GM12891 (cell line): ENCODE measurements at regions not wholly inside any gene's neighbourhood (a gene's known extent, or its start where the extent isn't known, plus 50 kb on each side); places are given as distances from the start of the nearest gene placed in this dataset.

Source experiments
- DNase-seq: peaks from one replicate; pipeline ENCODE4 v3.0.0; 2011; ENCODE audit warnings: low spot score; ENCODE audit not compliant: insufficient read length
- FAIRE-seq: peaks from 2 replicates; lab custom pipeline; 2011; peaks lifted over from hg19 to GRCh38; lab: Jason Lieb, UNC
- PAX5 ChIP-seq: IDR thresholded peaks from 2 replicates; pipeline ENCODE4 v1.6.1; 2011; ENCODE audit warnings: low read length, moderate library complexity, mild to moderate bottlenecking; ENCODE audit not compliant: insufficient read depth, severe bottlenecking
- POLR2A ChIP-seq: IDR thresholded peaks from 2 replicates; pipeline ENCODE4 v1.6.1; 2011; ENCODE audit warnings: low read depth, low read length, control low read depth
- POLR2AphosphoS5 ChIP-seq: IDR thresholded peaks from 2 replicates; pipeline ENCODE4 v1.6.1; 2011; ENCODE audit warnings: low read depth, low read length, control low read depth
- POU2F2 ChIP-seq: IDR thresholded peaks from 2 replicates; pipeline ENCODE4 v1.6.1; 2011; ENCODE audit warnings: low read depth, mild to moderate bottlenecking, control low read depth, low read length, moderate library complexity
- SPI1 ChIP-seq: IDR thresholded peaks from 2 replicates; pipeline ENCODE4 v1.6.1; 2011; ENCODE audit warnings: low read depth, low read length, control low read depth
- TAF1 ChIP-seq: IDR thresholded peaks from 2 replicates; pipeline ENCODE4 v1.6.1; 2011; ENCODE audit warnings: low read depth, low read length, control low read depth

GRCh38 chr18:43651057-43651456 is 373.8 kb upstream of the SYT4 start:
- no peak for FAIRE-seq
- no peak for DNase-seq
- TF ChIP-seq SPI1 (no peak), TAF1 (no peak)

- DNase-seq (no peak), FAIRE-seq (no peak)
- no peak for TF ChIP-seq TAF1
- no peak for TF ChIP-seq POLR2AphosphoS5
- no peak for TF ChIP-seq POU2F2
- no peak for TF ChIP-seq SPI1
- no peak for TF ChIP-seq PAX5
- no peak for TF ChIP-seq POLR2A
Measured at GRCh38 chr18:43656547-43656946, 379.3 kb upstream of the SYT4 start.

- DNase-seq (no peak), FAIRE-seq (peak; percentile 69)
- TF ChIP-seq SPI1 (no peak), TAF1 (no peak), POLR2AphosphoS5 (no peak), PAX5 (no peak), POU2F2 (no peak), POLR2A (no peak)
Measured at GRCh38 chr18:43661570-43661969, 384.3 kb upstream of the SYT4 start.

GRCh38 chr18:43662657-43663056 is 385.4 kb upstream of the SYT4 start:
- TF ChIP-seq POU2F2 (no peak), POLR2AphosphoS5 (no peak), SPI1 (no peak), TAF1 (no peak), PAX5 (no peak), POLR2A (no peak)
- no peak for DNase-seq
- FAIRE-seq: no peak

- TF ChIP-seq POLR2AphosphoS5 (no peak), SPI1 (no peak), POLR2A (no peak), POU2F2 (no peak), TAF1 (no peak), PAX5 (no peak)
- FAIRE-seq (no peak), DNase-seq (no peak)
Measured at GRCh38 chr18:43663159-43663558, 385.9 kb upstream of the SYT4 start.

- DNase-seq: no peak
- no peak for FAIRE-seq
- TF ChIP-seq POLR2AphosphoS5: no peak
- no peak for TF ChIP-seq PAX5
- TF ChIP-seq TAF1: no peak
Measured at GRCh38 chr18:43664487-43665008, 387.3 kb upstream of the SYT4 start.

- DNase-seq: no peak
- TF ChIP-seq POU2F2: no peak
- no peak for FAIRE-seq
Measured at GRCh38 chr18:43665105-43665788, 388.0 kb upstream of the SYT4 start.

DNA sequence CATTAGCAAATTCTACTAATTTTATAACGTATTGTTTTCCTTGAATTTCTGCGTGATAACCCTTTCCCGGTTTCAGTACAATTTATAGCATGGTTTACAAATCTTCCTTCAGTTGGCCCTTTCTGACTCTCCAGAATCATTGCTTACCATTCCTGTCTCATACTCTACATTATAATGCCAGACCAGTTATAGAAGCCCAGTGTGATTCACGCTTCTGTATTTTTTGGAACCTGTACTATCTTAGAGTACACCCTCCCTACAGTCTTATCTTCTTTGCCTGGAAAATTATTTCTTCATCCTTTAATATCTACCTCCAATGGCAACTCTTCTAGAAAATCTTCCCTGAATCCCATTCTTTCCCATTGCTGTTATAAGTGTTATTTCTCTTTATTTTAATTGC is 391.6 kb upstream of the SYT4 start:
- TF ChIP-seq POLR2AphosphoS5 (no peak), PAX5 (no peak), TAF1 (no peak), POU2F2 (no peak), SPI1 (no peak), POLR2A (no peak)
- DNase-seq (no peak), FAIRE-seq (no peak)

DNA sequence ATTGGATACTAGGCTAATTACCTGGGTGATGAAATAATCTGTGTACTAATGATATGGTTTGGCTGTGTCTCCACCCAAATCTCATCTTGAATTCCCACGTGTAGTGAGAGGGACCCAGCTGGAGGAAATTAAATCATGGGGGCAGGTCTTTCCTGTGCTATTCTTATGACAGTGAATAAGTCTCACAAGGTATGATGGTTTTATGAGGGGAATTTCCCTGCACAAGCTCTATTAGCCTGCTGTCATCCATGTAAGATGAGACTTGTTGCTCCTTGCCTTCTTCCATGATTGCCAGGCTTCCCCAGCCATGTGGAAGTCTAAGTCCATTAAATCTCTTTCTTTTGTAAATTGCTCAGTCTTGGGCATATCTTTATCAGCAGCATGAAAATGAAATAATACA is 394.1 kb upstream of the SYT4 start:
- no peak for TF ChIP-seq POLR2A
- TF ChIP-seq PAX5: no peak
- no peak for TF ChIP-seq TAF1
- no peak for TF ChIP-seq POLR2AphosphoS5
- DNase-seq: no peak
- FAIRE-seq: no peak

- FAIRE-seq (no peak), DNase-seq (no peak)
- TF ChIP-seq POU2F2 (no peak), POLR2AphosphoS5 (no peak), PAX5 (no peak), SPI1 (no peak), TAF1 (no peak), POLR2A (no peak)
Measured at GRCh38 chr18:43680096-43680495, 402.8 kb upstream of the SYT4 start.

- no peak for DNase-seq
- no peak for FAIRE-seq
- TF ChIP-seq POLR2AphosphoS5 (no peak), SPI1 (no peak)
Measured at GRCh38 chr18:43681661-43682060, 404.4 kb upstream of the SYT4 start.
